Sigmoid colon (tissue), 4 donors: ENCODE measurements at regions not wholly inside any gene's neighbourhood (a gene's known extent, or its start where the extent isn't known, plus 50 kb on each side); places are given as distances from the start of the nearest gene placed in this dataset.

ENCODE experiments used
- CTCF ChIP-seq, 4 experiments: fragments of 450-650 bp in 3 of 4; fragments of 200-600 bp in 1 of 4; IDR thresholded peaks; one replicate each; pipeline ENCODE4 v1.5.1; 2016 to 2019; ENCODE audit warnings: antibody characterized with exemption in 4 of 4, mild to moderate bottlenecking in 3 of 4, moderate library complexity in 2 of 4
- EP300 ChIP-seq, 4 donors: sonication (generic); formaldehyde crosslinking; IDR thresholded peaks; one replicate each; pipeline ENCODE4 v1.6.1; 2017; ENCODE audit warnings: antibody characterized with exemption in 4 of 4
- POLR2A ChIP-seq, 2 donors: fragments of 450-650 bp; IDR thresholded peaks; one replicate each; pipeline ENCODE4 v1.6.1; 2016; ENCODE audit warnings: antibody characterized with exemption in 2 of 2, mild to moderate bottlenecking in 2 of 2, moderate library complexity in 2 of 2

- TF ChIP-seq CTCF (IDR thresholded peaks at IDR 0.05) (no peak), EP300 (IDR thresholded peaks at IDR 0.05) (no peak), POLR2A (IDR thresholded peaks at IDR 0.05) (no peak)
Measured at GRCh38 chr19:34075661-34076091, 96.6 kb upstream of the LSM14A start.
